PFSK-1 (cell line): ENCODE measurements at regions not wholly inside any gene's neighbourhood (a gene's known extent, or its start where the extent isn't known, plus 50 kb on each side); places are given as distances from the start of the nearest gene placed in this dataset.

Experiments used
- FOXP2 ChIP-seq: optimal IDR thresholded peaks from 2 replicates; pipeline ENCODE3; 2011; ENCODE audit warnings: borderline replicate concordance, control low read depth, inconsistent platforms; ENCODE audit not compliant: insufficient read depth; ENCODE audit errors: extremely low read length, extremely low read depth
- POLR2AphosphoS5 ChIP-seq: IDR thresholded peaks from 2 replicates; pipeline ENCODE4 v1.6.1; 2012; ENCODE audit warnings: low read depth, mild to moderate bottlenecking, control low read depth, low read length, moderate library complexity
- SIN3A ChIP-seq: IDR thresholded peaks from 2 replicates; pipeline ENCODE4 v1.6.1; 2012; ENCODE audit warnings: mild to moderate bottlenecking, low read length, moderate library complexity, borderline replicate concordance; ENCODE audit not compliant: insufficient read depth
- TAF1 ChIP-seq: IDR thresholded peaks from 2 replicates; pipeline ENCODE4 v1.6.1; 2012; ENCODE audit warnings: low read length, control low read depth, borderline replicate concordance; ENCODE audit not compliant: insufficient read depth
- TF ChIP-seq, protein P1 (sequence below), 2 experiments: IDR thresholded peaks; 2 replicates each; pipeline versions ENCODE4 v1.6.1 to v1.8.0; 2011 to 2012; ENCODE audit warnings: low read depth in 2 of 2, low read length in 2 of 2, control low read depth in 1 of 2, inconsistent platforms in 1 of 2, mild to moderate bottlenecking in 1 of 2, moderate library complexity in 1 of 2; ENCODE audit not compliant: insufficient read depth in 1 of 2

DNA sequence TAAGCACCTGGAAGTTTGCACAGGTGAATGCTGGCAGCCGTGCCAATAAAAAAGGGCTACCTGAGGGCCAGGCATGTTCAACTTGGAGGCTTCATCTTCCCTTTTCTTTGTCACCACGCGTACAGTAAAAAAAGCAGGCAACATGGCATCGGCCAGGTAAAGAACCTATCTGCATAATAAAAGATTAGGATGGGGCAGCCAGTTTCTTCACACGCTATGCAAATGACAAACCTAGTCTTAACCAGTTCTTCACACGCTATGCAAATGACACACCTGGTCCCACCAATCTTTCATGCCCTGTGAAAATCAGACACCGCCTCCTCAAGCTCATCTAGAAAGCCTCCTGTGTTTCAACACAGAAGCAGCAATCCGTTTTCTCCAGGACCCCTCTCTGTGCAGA is 413.4 kb downstream of the HLX start:
- TF ChIP-seq TAF1 (no peak), SIN3A (no peak), FOXP2 (no peak), POLR2AphosphoS5 (no peak)
- TF ChIP-seq, protein P1, sequence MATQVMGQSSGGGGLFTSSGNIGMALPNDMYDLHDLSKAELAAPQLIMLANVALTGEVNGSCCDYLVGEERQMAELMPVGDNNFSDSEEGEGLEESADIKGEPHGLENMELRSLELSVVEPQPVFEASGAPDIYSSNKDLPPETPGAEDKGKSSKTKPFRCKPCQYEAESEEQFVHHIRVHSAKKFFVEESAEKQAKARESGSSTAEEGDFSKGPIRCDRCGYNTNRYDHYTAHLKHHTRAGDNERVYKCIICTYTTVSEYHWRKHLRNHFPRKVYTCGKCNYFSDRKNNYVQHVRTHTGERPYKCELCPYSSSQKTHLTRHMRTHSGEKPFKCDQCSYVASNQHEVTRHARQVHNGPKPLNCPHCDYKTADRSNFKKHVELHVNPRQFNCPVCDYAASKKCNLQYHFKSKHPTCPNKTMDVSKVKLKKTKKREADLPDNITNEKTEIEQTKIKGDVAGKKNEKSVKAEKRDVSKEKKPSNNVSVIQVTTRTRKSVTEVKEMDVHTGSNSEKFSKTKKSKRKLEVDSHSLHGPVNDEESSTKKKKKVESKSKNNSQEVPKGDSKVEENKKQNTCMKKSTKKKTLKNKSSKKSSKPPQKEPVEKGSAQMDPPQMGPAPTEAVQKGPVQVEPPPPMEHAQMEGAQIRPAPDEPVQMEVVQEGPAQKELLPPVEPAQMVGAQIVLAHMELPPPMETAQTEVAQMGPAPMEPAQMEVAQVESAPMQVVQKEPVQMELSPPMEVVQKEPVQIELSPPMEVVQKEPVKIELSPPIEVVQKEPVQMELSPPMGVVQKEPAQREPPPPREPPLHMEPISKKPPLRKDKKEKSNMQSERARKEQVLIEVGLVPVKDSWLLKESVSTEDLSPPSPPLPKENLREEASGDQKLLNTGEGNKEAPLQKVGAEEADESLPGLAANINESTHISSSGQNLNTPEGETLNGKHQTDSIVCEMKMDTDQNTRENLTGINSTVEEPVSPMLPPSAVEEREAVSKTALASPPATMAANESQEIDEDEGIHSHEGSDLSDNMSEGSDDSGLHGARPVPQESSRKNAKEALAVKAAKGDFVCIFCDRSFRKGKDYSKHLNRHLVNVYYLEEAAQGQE (IDR thresholded peaks at IDR 0.05; ENCODE audit: insufficient read depth in 1 of 2, low read depth in 2 of 2, low read length in 2 of 2): no peak

DNA sequence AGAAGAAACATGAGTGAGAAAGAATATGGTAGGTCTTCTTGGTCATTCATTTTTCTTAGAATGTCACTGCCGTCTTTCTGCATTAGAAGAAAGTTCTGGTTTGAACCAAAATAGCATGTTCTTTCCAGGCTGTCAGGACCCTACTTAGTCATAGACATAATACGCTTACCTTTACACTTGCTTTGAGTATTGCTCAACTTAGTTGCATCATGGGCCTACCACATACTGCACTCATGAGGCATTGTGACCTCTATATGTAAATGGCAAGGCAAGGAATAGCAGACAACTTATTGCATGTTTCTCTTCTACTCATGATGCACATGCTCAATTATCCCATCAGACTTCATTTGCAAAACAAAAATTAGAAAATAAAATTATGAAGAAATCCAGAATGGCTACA is 415.0 kb downstream of the HLX start:
- TF ChIP-seq POLR2AphosphoS5 (no peak), FOXP2 (no peak), TAF1 (no peak), SIN3A (no peak)
- TF ChIP-seq, protein P1 (IDR thresholded peaks at IDR 0.05; ENCODE audit: insufficient read depth in 1 of 2, low read depth in 2 of 2, low read length in 2 of 2): no peak

DNA sequence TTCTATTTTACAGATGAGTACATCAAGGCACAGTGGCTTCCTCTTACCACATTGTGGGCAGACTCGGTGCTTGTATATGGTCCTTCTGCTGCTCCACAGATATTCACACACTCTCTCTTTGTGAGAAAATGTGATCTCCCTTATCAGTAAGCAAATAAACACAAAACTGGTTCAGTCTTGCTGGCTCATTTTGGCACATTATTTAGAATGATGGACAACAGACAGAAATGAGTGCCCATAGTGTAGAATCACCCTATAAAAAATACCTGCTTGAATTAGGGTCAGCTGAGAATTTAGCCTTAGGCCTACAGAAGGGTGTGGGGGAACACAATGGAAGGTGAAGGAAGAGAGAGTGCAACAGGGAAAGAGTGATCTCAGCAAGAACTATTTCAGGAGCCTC is 423.1 kb downstream of the HLX start:
- TF ChIP-seq, protein P1 (IDR thresholded peaks at IDR 0.05; ENCODE audit: insufficient read depth in 1 of 2, low read depth in 2 of 2, low read length in 2 of 2): no peak
- no peak for TF ChIP-seq POLR2AphosphoS5

DNA sequence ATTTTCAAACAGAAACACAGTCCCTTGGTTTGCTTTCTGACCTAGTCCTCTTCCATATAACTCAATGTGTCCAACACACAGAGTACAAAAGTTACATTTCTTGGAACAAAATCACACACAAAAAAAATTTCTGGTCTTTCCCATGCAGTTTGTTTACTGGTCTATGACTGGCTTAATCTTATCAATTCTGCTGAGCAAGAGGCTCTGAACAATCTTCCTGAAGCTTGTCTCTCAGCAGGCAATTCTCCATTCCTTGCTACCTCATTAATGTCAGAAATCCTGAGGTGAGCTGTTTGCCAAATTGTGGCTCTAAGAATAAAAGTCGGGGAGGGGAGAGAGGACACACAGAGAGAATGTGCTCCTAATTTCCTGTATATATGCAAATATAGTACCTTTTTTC is 423.6 kb downstream of the HLX start:
- TF ChIP-seq SIN3A (no peak), FOXP2 (no peak), TAF1 (no peak), POLR2AphosphoS5 (no peak)
- TF ChIP-seq, protein P1 (IDR thresholded peaks at IDR 0.05; ENCODE audit: insufficient read depth in 1 of 2, low read depth in 2 of 2, low read length in 2 of 2): no peak

DNA sequence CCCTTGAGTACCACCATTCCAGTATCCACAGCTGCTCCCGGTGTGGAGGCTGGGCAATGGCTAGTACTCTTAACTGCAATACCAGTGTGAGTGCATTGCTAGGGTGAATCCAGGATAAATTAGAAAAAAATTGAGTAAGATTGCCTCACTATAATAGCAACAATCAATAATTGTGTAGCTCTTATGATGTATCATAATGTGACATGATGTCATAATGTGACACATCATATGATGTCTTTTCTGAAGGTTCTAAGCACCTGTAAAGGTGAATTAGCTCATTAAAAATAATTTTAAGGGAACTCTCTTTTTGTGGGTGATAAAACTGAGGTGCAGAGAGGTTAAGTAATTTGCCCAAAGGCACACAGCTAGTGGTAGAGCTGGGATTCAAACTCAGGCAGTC is 424.4 kb downstream of the HLX start:
- TF ChIP-seq TAF1: no peak
- no peak for TF ChIP-seq FOXP2
- TF ChIP-seq SIN3A: no peak

DNA sequence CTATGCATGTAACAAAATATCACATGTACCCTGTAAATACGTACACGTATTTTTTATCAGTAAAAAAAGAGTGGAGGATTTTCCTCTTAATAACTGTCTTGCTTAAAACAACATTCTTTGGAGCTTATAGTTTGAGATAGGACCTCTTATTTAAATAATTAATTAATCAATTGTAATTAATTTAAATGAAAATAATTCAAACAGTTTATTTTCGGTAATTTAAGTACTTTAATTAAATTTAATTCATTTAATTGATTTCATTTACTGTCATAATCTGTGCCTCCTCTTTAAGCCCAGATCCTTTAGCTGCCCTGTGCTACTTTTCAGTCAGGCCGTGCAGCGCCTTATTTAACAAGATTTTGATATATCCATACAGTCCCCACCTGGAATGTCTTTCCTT is 427.0 kb downstream of the HLX start:
- TF ChIP-seq POLR2AphosphoS5 (no peak), TAF1 (no peak), FOXP2 (no peak), SIN3A (no peak)
- TF ChIP-seq, protein P1 (IDR thresholded peaks at IDR 0.05; ENCODE audit: insufficient read depth in 1 of 2, low read depth in 2 of 2, low read length in 2 of 2): no peak
